Inflammatory macrophage (primary cell): ENCODE measurements at regions not wholly inside any gene's neighbourhood (a gene's known extent, or its start where the extent isn't known, plus 50 kb on each side); places are given as distances from the start of the nearest gene placed in this dataset.
"Not testable (repeated sequence)": the region's sequence is repeated elsewhere in the genome, so short reads cannot be mapped to it uniquely, and the experiment has no call there.

Experiments
- DNase-seq, 2 donors: peaks; one replicate each; pipeline ENCODE4 v3.0.0-alpha.2; 2020 to 2022

DNA sequence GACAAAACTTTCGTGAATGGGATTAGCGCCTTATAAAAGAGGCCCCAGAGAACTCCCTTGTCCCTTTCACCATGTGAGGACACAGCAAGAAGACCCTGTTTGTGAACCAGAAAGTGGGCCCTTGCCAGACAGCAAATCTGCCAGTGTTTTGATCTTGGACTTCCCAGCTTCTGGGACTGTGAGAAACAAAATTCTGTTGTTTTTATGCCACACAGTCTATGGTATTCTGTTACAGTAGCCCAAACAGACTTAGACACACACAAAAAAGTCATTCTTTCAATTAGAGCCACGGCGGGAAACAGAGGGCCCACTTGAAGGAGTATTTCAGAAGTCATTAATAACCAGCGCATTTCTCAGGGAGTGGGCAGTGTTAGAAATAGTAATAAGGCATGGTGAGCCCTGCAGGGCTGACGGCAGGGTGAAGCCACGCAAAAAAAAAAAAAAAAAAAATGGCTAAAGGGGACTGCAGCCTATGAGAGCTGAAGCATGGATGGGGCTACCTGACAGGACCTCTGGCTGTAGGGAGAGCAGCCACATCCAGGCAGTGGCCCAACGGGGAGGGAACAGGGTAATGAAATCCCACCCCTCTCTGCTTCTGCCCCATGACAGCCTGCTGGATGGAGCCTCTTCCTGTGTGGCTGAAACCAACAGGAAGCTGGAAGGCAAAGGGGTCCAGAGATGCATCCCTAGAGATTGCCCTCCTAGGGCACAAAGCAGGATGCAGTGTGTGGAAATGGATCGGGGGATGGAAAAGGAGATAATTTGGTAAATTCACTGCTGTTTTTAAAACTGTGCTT, 189.3 kb downstream of the KCNS3 start:
- DNase-seq, result no peak

DNA sequence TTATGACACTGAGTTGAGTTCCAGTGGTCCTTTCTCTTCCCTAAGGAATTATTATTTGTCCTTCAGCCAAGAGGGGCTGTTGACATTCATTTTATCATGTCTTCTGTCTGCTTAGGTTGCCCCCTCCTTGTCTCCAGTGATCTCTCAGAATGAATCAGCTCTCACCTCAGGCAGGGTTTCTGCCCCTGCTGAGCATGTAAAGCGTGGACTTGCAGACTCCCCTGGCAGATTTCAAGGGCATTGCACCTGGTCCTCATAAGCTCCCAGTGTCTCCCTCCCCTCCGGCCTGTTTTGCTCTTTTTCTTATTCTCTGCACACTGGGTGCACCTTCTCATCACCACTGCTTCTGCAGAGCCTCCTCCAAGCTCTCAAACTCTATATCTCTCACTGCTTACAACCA, 188.4 kb downstream of the KCNS3 start:
- no peak for DNase-seq

DNA sequence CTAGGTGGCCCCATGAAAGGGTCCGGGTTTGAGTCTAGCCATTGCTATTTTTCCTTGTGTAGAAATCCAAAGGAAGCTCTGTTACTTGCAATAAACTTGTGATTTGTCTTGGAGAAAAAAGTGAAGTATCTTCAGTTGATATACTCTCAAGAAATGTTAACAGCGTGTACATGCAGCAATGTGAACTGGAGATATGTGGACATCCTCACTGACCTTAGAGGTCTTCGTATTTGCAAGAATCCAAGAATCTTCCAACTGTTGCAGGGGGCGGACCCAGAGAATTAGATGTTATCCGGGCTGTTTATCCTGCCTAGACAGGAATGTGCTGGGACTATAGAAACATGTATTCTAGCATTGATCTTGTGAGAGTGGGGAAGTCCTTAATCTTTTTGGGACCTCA, 187.6 kb downstream of the KCNS3 start:
- DNase-seq, result no peak

DNA sequence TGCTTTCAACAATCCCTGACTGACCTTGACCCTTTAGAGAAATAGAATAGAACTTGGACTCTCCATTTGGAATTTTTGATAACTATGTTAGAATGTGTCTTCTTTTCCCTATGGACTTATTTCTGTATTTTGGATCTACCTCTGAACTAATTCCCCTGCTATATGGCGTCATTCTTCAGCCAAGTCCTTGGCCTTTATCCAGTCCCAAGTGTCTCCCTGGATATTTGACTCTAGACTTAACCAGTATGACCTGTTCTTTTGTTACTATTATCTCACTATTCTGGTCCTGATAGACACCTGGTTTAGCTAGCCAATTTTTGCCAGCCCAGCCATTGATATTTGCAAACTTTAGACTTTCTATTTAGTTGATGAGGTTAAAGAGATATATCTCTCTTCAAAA, 186.8 kb downstream of the KCNS3 start:
- no peak for DNase-seq

DNA sequence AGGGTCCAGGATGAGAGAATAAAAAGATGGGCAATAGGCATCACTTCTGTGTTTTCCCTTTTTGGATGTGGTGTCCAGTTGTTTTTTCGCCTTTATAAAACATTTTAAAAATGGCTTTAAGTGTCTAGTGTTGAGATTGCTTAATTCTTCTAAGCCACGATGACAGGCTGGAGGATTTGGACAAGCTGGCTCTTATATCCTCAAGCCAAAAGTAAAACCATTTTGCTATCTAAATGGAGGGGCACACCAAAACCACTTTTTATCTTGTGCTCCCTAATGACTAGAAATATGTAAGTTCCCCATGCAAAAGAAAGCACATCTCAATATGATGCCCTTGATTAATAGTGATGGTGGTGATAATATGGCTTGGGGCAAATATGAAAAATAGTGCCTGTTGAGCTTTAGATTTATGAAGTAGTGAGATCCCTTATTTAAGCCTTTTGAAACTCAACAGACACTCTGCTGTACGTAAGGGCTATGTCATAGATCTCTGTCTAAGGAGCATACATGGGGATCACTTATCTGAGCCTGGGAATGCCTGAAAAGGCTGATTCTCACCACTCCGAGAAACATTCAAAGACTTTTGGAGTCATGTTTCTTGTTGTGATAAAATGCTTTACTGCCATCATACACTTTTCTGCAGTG, 185.5 kb downstream of the KCNS3 start:
- no peak for DNase-seq

DNA sequence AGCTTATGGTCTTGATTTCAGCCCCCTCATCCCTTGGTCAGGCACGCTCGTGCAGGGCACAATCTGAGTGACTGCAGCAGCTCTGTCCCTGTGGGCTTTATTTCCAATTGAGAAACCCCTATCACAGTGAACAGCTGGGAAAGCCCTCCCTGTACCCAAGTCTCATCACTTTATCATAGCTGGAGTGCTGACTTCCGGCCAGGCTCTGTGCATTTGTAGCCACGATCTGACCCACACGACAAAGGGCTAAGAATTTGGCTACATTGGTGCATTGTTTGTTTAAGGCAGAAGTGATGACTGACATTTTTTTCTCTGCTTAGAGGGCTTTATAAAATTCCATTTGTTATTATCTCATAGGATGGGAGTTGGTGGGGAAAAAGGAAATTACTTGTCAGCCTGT, 184.4 kb downstream of the KCNS3 start:
- DNase-seq, result no peak

DNA sequence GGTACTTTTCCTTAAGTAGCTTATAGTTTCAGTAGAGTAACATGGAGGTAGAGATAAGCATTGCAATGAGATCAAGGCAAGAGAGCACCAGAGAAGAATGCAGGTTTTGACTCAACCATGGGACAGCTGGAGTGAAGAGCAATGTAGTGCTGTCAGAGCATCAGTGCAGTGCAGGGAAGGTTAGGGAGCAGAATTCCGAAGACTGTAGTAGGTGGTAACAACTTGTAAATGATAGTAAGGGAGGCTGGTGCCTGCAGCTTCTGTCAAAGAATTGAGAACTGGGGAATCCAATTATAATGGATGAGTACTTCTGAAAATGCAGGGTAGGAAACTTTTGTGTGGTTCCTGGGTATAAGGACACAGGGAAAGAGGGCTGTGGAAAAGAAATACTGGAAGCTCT, 183.2 kb downstream of the KCNS3 start:
- no peak for DNase-seq

DNA sequence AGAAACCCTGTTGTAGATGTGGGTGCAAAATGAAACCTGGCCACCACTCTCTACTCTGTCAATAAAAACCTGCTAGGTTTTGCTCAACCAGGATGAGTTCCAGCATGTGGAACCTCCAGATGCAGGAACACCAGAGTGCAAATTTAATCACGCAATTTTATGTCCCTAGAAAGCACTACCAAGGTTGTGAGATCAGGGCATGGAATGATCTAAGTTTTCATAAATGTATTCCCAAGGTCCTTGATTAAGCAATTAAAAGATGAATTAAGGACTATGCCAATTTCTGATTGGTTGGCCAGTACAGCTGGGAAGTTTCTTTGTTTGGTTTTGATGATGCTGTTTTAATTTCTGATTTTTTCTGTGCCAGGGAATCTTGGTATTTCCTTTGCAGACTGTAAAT, 179.2 kb downstream of the KCNS3 start:
- DNase-seq, result no peak

DNA sequence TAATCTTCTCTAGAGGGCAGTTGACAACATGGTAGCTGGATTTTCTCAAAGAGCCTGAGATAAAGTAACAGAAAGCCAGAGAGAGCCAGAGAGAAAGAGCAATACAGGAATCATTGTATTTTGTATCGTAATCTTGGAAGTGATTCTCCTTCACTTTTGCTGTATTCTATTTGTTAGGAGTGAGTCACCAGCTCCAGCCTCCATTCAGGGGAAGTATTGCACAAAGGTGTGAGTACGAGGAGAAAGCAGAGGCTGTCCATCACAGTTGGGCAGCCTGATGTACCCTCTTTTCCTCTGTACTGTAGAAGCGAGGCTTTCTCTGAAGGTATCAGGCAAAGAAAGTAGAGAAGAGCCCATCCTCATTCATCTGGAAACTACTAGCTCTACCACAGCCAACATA, 176.8 kb downstream of the KCNS3 start:
- no peak for DNase-seq

DNA sequence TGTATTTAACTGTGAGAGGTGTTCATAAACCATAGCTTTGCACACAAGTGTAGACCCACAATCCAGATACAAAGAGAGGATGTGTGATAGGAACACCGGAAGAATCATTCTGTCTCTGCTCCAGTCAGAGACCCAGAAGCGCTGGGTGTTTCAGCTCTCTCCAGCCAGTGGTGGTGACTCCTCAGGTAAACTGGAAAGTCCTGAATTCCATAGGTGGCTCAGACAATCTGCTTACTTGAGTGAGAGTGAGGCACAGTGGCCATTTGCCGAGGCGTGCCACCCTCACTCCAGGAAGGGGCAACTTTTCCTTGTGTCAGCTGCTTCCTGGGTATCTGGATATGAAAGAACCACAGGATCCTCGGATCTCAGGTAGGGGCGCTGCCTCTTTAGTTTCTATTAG, 171.5 kb downstream of the KCNS3 start:
- DNase-seq, result no peak

DNA sequence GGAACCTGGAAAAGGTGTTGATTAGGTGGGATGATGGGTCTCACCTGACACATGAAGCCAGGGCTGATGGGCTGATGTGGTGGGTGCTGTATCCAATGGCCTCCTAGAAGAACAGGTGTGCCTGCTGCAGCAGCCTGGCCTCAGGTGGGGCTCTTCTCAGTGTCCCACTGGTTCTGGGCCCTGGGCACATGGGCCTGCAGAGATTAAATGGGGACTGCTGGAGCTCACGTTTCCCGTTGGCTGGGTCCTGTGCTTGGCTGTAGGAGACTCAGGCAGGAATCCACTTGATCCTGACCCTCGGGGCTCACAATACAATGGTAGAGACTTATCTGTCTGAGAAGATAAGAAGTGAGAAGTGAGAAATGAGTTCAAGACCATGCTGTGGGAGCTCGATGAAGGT, 170.9 kb downstream of the KCNS3 start:
- DNase-seq, result no peak

DNA sequence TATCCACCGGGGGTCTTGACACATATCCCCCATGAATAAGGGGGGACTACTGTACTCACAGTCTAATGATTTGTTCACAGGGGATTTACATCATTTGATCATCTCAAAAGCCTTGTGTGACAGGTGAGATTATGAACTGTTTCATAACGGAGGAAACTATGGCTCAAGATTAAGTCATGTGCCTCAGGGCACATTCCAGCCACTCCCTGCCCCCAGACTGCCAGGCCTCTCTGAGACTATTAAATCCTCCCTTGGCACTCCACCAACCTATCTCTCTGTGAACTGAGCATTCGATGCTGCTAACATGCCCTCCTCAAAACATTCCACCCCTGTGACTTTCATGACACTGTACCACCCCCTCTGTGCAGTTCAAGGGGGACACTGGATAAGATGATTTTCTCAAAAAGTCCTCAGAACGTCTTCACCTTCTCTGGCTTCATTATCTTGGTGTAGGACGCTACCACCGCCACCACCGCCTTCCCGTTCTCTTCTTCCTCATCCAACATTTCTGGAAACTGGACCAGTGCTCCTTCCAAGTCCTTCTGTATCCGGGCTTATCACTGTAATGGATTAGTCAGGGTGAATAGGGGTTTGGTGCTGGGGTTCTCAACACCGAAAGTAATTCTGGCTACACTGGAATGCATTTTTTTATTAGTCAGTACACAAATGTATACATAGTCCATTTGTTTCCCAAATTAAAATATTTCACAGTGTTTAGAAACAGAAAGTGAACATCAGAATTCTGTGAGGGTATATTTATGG, 169.6 kb downstream of the KCNS3 start:
- no peak for DNase-seq

DNA sequence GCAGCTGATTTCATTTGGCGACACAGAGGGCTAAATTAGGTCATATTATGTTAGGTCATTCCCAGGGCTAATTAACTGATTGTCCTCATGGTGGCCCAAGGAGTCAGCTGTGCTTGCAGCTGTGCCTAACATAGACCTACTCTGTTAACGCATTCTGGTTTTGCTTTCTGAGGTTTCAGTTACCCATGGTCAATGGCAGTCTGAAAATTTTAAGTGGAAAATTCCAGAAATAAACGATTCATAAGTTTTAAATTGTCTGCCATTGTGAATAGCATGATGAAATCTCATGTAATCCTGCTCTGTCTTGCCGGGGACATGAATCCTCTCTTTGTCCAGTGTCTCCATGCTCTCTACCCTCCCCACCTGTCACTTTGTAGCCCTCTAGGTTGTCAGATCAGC, 168.7 kb downstream of the KCNS3 start:
- no peak for DNase-seq

DNA sequence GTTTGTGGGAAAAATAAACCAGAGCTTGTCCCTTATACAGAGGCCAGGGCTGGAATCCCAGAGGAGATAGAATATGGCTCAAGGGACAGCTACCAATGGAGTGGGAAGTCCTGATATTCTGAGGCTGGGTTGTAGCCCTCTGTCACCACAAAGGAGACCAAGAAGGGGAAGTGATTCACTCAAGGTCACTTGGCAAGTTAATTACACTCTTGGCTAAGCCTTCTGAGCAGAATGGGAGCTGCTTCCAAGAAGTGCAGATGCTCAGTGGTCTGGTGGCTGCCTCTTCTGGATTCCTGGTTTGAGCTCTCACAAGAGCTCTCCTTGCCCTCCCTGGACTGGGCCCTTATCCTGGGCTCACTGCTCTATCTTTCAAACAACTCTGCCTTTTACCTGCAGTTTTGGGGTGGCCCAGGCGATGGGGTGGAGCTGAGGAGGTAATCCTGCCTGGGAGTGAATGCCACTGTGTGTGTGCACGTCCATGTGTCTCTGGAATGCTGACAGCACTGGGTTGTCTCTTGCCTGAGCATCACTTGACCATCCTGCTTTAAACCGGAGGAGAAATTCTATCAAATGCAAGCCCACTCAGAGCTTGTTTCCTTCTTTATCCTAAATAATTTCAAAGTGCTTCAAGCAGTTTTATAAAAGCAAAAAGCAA, 168.2 kb downstream of the KCNS3 start:
- no peak for DNase-seq

DNA sequence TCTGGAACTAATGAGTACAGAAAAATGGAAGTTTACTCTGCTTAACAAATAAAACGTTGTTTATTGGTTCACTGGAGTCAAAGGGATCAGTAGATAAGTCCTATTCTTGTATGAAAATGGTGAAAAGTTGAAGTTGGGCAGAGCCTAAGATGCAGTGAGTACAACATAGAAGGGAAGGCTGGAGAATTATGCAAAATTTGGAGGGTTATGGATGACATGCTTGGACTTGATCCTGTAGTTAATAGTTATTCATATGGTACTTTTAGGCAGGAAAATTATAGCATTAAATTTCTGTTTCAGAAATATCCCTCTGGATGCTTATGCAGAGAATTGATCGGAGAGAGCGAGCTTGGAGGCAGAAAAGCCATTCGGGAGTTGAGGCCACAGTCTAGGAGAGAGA, 167.6 kb downstream of the KCNS3 start:
- no peak for DNase-seq

DNA sequence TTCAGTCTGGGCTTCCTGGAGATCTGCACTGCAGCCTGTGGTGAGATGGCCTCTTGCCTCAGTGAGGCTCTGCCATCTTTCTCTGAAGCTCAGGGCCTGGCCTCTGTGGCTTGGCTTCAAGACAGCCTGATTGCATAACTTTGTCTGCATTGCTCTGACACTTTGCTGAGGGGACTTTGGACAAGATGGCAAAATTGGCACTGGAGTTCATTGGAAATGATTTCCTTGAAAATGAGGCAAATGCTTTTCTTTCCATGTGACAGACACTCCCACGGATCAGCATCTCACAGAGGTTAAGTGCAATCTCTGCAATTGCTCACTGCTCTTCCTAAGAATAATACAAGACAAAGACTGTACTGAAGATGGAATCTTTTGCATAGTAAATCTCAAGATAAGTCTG, 166.8 kb downstream of the KCNS3 start:
- DNase-seq, result no peak

DNA sequence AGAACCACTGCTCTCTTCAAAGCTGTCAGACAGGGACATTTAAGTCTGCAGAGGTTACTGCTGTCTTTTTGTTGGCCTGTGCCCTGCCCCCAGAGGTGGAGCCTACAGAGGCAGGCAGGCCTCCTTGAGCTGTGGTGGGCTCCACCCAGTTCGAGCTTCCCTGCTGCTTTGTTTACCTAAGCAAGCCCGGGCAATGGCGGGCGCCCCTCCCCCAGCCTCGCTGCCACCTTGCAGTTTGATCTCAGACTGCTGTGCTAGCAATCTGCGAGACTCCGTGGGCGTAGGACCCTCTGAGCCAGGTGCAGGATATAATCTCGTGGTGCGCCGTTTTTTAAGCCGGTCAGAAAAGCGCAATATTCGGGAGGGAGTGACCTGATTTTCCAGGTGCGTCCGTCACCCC, 138.9 kb downstream of the KCNS3 start:
- DNase-seq, result not testable (repeated sequence)

DNA sequence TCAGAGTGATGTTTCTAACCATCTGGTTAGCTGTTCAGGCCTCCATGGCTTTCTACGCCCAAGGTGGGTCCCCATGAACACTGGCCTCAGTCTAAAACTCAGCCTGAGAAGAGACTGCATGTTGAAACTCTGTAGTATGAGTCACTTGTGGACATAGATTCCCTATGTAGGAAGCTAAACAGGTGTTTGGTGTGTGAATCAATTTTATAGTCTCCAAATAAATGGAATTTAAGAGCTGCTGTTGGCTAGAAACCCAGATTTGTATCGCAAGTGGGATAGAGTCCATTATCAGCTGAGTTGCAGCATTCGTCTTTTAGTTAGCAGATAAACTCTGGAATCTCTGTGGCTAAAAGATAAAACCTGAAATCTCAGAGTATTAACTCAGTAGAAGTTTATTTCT, 131.4 kb downstream of the KCNS3 start:
- no peak for DNase-seq

DNA sequence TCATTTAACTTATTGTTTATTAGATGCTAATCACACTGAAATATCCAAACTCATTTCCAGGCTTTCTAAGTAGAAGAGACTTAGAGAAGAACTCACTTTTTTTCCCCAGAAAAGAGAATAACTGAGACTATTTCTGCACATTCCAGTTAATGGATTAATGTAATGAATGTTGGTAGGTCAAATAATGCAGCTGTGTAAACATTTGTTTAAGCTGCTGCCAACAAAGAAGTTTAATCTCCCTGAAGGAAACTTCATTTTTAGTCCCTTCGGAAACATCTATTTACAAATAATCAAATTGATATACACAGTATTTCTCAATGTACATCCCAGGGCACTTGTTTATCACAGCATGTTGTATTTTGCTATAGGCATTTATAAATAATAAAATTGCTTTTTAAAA, 126.9 kb downstream of the KCNS3 start:
- DNase-seq, result no peak

DNA sequence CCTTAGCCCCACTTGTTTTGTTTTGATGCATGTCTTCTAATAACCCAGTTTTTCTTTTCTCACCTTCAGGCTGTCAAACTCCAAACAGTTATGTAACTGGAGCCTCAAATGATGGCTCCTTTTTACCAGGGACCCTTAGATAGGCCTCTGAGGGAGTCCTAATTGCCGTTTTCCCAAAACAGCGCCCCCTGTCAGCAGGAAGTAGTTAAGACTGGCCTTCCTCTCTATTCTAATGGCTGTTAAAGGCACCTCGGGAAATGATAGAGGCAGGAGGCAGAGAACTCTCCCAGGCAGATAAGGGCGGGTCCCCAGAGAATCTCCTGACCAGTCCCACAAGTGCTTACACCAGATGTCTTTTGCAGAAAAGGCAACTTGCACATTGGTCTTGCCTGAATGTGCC, 123.2 kb downstream of the KCNS3 start:
- no peak for DNase-seq

DNA sequence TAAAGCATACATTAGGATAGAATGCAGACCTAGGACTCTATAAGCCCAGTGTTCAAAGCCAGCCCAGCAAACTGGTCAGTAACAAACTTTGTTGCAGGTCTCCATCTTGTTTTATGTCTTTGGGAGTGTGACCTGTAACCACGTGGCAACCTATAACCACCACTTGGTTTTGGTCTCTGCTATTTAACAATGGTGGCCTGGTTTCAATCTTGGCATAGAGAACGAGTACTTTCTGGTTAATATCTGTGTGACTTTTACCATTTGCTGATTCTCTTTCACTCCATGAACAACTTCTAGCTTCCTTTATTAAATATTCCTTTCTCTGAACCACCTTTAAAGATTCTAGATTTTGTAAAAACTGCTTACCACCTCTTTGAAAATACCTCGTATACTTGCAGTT, 118.5 kb downstream of the KCNS3 start:
- no peak for DNase-seq

DNA sequence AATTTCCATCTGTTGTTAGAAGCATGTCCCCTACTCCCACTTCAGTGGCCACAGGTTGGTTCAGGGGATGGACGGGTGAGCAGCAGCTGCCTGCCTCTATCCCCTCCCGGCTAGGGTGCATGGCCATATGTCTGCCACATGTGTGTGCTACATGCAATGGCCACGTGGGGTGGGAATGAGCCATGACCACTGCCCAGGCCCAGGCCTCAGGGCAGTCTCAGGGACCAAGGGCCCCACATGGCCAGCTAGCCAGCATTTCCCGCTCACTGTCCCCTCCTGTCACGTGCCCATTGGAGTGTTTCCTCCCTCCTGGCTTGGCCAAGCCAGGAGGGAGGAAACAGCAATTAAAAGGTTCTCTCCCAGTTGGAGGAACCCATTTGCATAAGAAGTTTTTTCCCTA, 117.1 kb downstream of the KCNS3 start:
- DNase-seq, result no peak
